Activated CD4-positive, alpha-beta T cell treated with anti-CD3 and anti-CD28 coated beads, Interleukin-10, Interleukin-2, amounts not matched to agents 100 ng/mL and 50 ng/mL, durations not matched to agents 16 hours and 8 hours (primary cell): ENCODE measurements at regions not wholly inside any gene's neighbourhood (a gene's known extent, or its start where the extent isn't known, plus 50 kb on each side); places are given as distances from the start of the nearest gene placed in this dataset.
"Not testable (repeated sequence)": the region's sequence is repeated elsewhere in the genome, so short reads cannot be mapped to it uniquely, and the experiment has no call there.

Experiments
- DNase-seq: peaks from one replicate; pipeline ENCODE4 v3.0.0-alpha.2; 2020

GRCh38 chr19:30936276-30936675 is 413.0 kb downstream of the TSHZ3 start:
- no peak for DNase-seq

DNA sequence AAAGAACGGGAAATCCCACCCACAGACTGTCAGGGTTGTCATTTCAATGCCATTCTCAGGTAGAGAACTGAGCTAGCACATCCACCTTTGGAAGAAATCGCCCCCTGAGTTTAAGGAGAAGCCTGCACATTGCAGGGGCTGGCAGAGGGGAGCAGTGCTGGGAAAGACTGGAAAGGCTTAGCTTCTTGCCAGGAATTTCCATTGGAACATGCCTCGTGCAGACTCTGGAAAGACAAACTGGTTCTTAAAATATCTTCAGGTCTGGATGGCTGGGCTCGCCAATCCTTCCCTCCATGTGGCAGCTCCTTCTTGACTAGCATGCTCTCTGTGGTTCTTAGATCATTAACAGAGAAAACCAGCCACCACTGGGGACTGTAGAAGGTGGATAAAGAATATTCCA is 414.1 kb downstream of the TSHZ3 start:
- no peak for DNase-seq

DNA sequence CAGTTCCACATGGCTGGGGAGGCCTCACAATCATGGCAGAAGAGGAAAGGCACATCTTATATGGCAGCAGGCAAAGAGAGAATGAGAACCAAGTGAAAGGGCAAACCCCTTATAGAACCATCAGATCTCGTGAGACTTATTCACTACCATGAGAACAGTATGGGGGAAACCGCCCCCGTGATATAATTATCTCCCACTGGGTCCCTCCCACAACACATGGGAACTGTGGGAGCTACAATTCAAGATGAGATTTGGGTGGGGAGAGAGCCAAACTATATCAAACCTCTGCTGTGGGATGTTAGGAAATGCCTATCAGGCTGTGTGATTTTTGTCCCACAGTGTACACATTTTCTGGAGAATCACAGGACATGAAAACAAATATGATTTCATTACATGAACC is 415.8 kb downstream of the TSHZ3 start:
- DNase-seq: not testable (repeated sequence)

- no peak for DNase-seq
These were observed 416.4 kb downstream of the TSHZ3 start for GRCh38 chr19:30932854-30933253.

DNA sequence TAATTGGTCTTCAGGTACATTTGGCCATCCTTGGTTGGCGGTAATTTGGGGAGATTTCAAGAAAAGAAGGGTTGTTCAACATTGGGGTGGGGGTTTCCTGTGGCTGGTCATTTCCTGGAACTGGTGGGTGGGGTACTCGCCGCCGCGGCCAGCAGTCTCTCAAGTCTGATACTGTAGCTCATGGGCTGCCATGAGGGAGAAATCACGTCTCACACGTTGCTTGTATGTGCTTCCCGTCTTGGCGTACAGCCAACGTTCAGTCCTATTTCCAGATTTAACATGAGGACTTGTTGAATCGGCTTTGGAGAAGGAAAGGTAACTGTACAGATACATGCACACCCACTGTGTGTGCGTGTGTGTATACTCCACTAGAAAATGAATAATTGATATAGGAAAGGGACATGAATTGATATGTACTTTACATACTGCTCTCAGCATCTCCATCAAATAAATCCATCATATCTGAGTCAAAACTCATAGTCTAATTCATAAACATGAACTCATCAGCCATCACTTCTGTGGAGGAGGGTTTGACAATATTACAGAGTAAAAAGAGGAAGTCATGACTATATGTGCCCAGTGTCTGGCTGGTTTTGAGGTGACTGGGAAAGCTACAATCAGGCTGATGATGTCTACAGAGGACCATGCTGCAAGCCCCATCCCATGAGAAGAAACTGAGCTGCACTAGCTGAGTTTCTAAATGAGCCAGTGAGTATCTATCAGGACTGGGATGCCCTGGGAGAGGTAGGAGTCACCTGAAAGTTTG is 418.1 kb downstream of the TSHZ3 start:
- DNase-seq: no peak

DNA sequence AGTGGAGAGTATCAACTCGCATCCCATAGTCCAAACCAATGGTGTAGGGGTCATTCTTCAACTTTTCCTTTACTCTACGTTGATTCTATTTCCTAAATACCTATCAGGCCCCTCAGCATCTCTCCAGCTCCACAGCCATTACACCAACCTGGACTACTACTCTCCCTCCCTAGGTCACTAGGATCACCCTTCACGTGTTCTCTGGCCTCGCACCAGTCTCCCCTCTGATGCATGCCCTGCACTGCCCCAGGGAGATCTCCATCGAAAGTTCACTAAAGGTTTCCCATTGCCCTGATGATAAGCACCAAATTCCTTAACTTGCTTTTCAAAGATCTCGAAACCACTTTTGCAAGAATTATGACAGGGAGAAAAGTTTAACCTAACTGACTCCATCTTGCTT is 421.5 kb downstream of the TSHZ3 start:
- no peak for DNase-seq

DNA sequence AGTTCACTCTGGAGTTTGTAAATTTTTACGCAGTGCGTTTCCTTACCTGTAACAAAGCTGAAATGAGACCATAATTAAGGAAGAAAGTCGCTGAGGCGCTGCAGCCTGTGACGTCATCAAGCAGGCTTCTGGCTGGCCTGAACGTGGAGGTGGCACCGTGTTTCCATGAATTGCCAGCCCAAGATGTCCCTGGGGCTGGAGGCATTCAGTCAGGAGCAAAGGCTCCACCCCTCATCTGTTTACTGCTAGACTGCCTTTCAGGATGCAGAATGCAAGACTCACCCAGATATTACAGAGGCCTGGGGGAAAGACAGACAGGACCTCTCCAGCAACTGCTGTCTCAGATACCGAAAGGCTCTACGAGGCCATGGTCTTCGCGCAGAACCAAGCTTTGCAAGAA is 424.6 kb downstream of the TSHZ3 start:
- DNase-seq: no peak

DNA sequence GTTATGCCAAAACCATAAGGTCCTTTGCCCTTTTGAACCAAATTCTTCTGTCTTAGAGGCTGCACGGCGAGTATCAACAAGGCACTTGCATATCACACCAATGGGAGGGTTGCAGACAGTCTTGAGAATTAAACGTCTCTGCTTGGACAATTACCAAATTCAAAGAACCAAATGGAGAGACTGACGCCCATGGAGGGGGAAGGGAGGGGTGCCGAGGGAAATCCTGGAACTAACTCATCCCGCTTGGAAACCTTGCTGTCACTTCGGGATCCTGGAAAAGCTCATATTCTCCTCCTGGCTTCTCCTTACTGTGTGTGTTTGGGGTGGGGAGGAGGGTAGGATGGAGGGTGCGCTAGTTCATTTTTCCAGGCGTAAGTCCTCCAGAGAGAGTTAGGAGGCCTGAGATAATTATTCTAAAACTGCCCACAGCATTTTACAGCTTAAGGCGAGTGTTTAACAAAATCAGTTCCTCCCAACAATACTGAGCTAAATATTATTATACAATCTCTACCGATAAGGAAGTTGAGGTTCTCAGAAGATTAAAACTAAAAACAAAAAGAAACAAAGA is 425.1 kb downstream of the TSHZ3 start:
- no peak for DNase-seq

DNA sequence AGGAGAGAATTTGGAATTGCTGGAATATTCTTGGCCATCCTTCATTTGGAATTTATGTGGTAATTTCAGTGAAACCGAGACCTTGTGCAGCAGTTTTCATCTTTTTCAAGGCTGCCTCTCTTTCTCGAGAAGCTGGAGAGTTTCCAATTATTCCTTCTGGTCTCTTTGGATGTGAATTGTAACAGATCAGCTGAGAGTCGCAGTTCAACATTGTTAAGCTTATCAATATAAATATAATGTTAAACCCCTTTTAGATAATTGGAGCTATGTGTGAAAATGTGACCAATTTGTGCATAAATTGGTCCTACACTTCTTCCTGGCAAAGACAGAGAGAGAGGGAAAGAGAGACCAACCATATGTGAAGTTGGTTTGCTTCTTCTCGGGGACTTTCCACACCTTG is 425.6 kb downstream of the TSHZ3 start:
- no peak for DNase-seq

DNA sequence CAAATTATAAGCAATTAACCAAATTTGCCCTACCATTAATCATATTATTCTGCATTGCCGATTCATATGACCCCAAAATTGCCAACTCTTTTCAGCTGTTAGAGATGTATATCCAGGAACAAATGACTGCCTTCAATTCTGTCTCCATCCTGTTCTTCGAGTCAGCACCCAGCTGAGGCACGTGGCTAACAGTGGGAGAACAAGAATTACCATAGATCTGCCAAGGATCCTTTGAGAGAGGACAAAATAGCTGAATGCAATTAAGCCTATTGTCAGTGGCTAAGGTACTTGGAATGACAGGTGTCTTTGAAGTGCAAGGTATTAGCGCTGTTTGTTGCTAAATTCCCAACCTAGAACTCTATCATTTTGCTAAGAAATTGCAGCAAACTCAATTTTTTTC is 426.1 kb downstream of the TSHZ3 start:
- no peak for DNase-seq

GRCh38 chr19:30920222-30920621 is 429.0 kb downstream of the TSHZ3 start:
- DNase-seq: no peak

- no peak for DNase-seq
These were observed 429.5 kb downstream of the TSHZ3 start for GRCh38 chr19:30919737-30920136.

- no peak for DNase-seq
These were observed 433.0 kb downstream of the TSHZ3 start for GRCh38 chr19:30916238-30916637.

GRCh38 chr19:30911491-30911890 is 437.7 kb downstream of the TSHZ3 start:
- no peak for DNase-seq

DNA sequence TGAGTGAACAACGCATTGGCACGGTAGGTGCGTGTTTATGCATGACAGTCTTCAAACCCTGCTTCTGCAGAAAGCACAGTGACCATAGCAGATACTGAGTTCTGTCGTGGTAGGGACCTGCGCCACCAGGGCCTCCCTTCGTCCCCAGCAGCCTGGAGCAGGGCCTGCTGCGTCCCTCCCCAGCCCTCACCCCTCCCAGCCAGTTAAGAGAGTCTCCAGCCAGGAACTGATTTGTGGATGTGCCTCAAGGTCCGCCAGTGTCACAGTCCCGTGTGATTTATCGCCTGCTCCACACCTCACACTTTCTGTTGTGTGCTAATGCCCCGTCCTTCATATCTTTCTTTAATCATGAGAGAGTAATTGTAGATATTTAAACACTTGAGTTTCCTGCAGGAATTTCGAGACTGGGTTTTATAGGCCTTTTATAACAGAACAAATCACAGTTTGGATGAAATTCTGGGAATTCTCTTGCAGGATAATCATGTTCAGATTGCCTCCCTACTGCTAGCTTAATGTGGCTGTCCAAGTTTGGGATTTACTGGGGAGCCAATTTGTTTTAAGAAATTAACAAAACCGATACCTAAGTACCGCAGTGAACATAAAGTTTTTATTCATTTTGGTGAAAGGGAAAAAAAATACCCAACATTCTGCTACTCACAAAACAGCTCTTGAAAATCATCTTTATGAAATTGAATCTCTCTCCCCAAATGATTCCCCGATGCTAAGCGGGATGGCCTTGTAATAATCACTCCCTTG is 438.6 kb downstream of the TSHZ3 start:
- no peak for DNase-seq

DNA sequence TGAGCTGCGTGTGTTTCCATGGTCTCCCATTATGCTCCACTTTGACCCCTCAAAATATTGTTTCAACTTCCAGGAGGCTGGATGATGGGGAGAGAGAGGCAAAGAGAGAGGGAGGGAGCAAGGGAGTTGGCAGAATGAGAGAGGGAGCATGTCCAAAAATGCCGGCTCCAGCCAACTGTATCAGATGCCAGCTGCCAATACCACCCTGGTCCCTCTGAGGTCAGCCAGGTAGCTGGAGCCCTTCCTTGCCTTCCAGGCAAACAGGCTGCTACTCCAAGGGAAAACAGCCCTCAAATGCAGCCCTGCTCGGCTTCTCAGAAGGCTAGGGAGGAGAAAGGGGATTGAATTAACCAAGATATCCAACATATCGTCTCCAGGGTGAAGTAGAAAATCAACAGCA is 440.0 kb downstream of the TSHZ3 start:
- DNase-seq: no peak

DNA sequence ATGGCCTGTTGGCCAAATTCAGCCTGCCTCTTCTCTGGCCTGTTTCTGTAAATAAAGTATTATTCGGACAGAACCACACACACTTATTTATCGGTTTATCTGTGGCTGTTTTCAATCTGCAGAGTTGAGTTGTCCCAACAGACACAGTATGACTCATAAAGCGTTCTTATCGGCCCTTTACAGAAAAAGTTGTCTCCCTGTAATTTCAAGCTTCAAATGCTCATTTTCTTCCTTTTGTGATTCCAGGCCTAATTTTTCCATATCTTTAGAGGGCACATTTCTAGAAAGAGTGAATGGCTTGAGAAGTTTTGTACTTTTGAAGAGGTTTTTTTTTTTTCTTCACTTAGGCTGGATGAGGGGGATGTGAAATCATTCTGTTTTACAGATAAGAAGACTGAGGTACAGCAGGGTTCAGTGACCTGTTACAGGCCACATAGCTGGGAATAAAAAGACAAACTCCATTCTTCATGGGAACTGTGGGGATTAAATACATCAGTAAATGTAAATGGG is 440.9 kb downstream of the TSHZ3 start:
- DNase-seq: no peak

DNA sequence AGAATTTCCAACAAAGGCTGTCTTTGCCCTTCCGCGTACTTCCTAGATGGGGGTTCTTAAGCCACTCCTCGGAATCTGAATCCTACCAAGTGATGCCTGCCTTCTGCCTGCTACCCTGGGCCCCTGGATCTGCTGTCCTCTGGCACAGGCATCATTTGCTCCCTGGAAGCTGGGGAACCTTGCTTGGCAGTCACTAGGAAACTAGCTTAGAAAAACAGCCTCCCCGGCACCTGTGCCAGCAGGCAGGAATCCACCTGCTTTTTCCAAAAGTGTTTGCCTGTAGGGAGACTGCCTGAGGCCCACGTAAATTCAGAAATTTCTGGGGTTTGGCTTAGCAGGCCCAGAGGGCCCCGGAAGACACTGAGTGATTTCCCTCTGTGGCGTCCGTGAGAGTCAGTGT is 442.4 kb downstream of the TSHZ3 start:
- DNase-seq: no peak

DNA sequence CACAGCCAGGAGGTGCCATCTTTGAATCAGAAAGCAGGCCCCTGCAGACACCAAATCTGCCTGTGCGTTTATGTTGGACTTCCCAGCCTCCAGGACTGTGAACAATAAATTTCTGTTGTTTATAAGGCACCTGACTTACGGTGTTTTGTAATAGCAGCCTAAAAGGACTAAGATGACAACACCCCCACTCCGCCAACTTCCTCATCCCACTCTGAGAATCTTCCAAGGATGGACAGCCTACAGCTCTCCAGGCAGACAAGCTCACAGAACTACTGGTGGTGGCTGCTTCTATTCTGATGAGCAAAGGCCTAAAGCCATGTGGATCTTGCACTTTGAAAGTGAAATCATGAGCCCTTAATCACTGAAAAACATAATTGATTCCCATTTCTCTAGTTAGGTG is 449.2 kb downstream of the TSHZ3 start:
- DNase-seq: no peak

DNA sequence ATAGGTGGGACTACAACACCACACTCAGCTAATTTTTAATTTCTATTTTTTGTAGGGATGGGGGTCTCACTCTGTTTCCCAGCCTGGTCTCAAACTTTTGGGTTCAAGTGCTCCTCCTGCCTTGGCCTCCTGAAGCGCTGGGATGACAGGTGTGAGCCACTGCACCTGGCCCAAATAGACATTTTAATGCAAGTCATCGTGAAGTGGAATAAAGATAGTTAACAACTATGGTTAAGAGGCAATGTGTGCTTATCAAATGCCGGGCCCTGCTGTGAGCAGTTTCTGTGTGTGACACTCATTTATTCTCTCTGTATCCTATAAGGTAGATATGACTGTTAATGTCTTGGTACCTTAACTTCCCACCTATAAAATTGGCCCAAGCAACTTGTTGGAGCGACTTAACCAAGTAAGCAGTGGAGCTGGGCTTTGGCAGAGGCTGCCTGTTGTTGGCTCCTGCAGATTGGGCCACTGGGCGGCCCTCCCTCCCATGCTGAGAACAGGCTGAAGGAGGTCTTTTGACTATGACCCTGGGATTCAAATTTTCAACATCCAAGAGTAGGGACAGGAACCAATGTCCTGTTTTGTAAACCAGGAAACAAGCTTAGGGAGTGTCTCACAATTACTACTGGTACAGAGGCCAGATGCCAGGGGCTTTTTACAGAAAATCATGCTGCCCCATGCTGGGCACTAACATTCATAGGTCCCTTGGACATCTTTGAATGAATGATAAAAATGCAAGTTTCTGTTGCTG is 450.7 kb downstream of the TSHZ3 start:
- DNase-seq: no peak

GRCh38 chr19:30897553-30897952 is 451.7 kb downstream of the TSHZ3 start:
- no peak for DNase-seq

- no peak for DNase-seq
These were observed 452.2 kb downstream of the TSHZ3 start for GRCh38 chr19:30897034-30897433.

GRCh38 chr19:30896554-30896953 is 452.7 kb downstream of the TSHZ3 start:
- DNase-seq: no peak
